Ovary (tissue), 7 donors: ENCODE measurements at regions not wholly inside any gene's neighbourhood (a gene's known extent, or its start where the extent isn't known, plus 50 kb on each side); places are given as distances from the start of the nearest gene placed in this dataset.

Source experiments
- DNase-seq, 5 donors: peaks; one replicate each; pipeline ENCODE4 v3.0.0-alpha.2; 2019 to 2020
- H3K27ac ChIP-seq, 2 donors: fragments of 200-600 bp; one replicate each; pipeline versions ENCODE4 v1.5.1 to v1.8.0; 2019 to 2022
- H3K27me3 ChIP-seq: fragments of 200-600 bp; one replicate; pipeline ENCODE4 v1.8.0; 2022
- H3K36me3 ChIP-seq: fragments of 200-600 bp; sonication (generic); one replicate; pipeline ENCODE4 v1.5.1; 2019
- H3K4me1 ChIP-seq: one replicate; pipeline ENCODE4 v1.8.1; 2013; ENCODE audit warnings: mild to moderate bottlenecking, moderate library complexity; ENCODE audit not compliant: insufficient read depth
- H3K4me3 ChIP-seq: fragments of 200-600 bp; sonication (generic); one replicate; pipeline ENCODE4 v1.5.1; 2017
- H3K9me3 ChIP-seq, 2 donors: fragments of 200-600 bp in 1 of 2; sonication (generic) in 1 of 2; one replicate each; pipeline versions ENCODE4 v1.5.1 to v1.8.1; 2013 to 2019; ENCODE audit warnings: mild to moderate bottlenecking in 1 of 2, moderate library complexity in 1 of 2
- CTCF ChIP-seq, 3 donors: fragments of 450-650 bp in 2 of 3; fragments of 200-600 bp in 1 of 3; IDR thresholded peaks; one replicate each; pipeline versions ENCODE4 v1.5.1 to v1.8.0; 2016 to 2022; ENCODE audit warnings: antibody characterized with exemption in 3 of 3, mild to moderate bottlenecking in 1 of 3
- EP300 ChIP-seq: sonication (generic); formaldehyde crosslinking; IDR thresholded peaks from one replicate; pipeline ENCODE4 v1.6.1; 2017; ENCODE audit warnings: antibody characterized with exemption
- POLR2A ChIP-seq: fragments of 450-650 bp; IDR thresholded peaks from one replicate; pipeline ENCODE4 v1.6.1; 2017; ENCODE audit warnings: antibody characterized with exemption, mild to moderate bottlenecking, moderate library complexity
- WGBS, 3 donors: extraction: QIAGEN DNeasy Blood & Tissue Kit in 1 of 3; methylation state at CpG; one replicate each; pipeline versions ENCODE4 v1.1.5 to v1.1.7; 2013 to 2017; 5-methylcytosine and 5-hydroxymethylcytosine counted together
- intact Hi-C, 4 donors: fragments of 100-400 bp; cut with DNase I; formaldehyde crosslinking; loops; one replicate each; pipeline versions ENCODE4 v1.11.0 to v1.15.1; 2022 to 2023
- donor health status: DM: no; HTN: no; CAD: no; lungs with moderate emphysema.
- donor health status: DM: no; HTN: no; CAD: no.
- donor health status: Bipolar disorder and iron deficiency.
- donor health status: DM: no; HTN: no; CAD: no.
- donor health status: DM: yes; HTN: yes; CAD: no.

- no peak overlapping the region for H3K27ac ChIP-seq
- no peak for DNase-seq
- intact Hi-C loops, result no loop called here
- H3K9me3 ChIP-seq, result no peaks in the 10 kb centered on the region
- H3K36me3 ChIP-seq, result no peaks in the 10 kb centered on the region
- WGBS, 3 donors, result 6 to 13% (median 10%) methylated on average over 6 of the region's 6 CpGs
- H3K27me3 ChIP-seq, result no peaks in the 10 kb centered on the region
- no peak overlapping the region for H3K4me3 ChIP-seq
- TF ChIP-seq EP300 (no peak), CTCF (IDR thresholded peaks at IDR 0.05) (no peak), POLR2A (no peak)
- H3K4me1 ChIP-seq, result no peaks in the 10 kb centered on the region
These were observed 266.5 kb upstream of the SALL3 start for GRCh38 chr18:78713069-78713468.

GRCh38 chr18:78713726-78714125 lies 265.9 kb upstream of the SALL3 start:
- no peak overlapping the region for H3K4me3 ChIP-seq
- TF ChIP-seq POLR2A, result no peak
- no peak for TF ChIP-seq CTCF (IDR thresholded peaks at IDR 0.05)
- H3K4me1 ChIP-seq, result no peaks in the 10 kb centered on the region
- DNase-seq, result no peak
- H3K36me3 ChIP-seq, result no peaks in the 10 kb centered on the region
- no peak overlapping the region for H3K27ac ChIP-seq
- no peaks in the 10 kb centered on the region for H3K9me3 ChIP-seq
- WGBS, 3 donors, result 73 to 80% (median 77%) methylated on average over 9 of the region's 9 CpGs
- no peaks in the 10 kb centered on the region for H3K27me3 ChIP-seq
- intact Hi-C loops, result no loop called here

GRCh38 chr18:78716022-78716421 lies 263.6 kb upstream of the SALL3 start:
- no peak for DNase-seq
- H3K4me1 ChIP-seq, result no peaks in the 10 kb centered on the region
- intact Hi-C loops, result no loop called here
- no peak overlapping the region for H3K27ac ChIP-seq
- WGBS, 3 donors, result 65 to 76% (median 66%) methylated on average over 8 of the region's 8 CpGs
- no peak for TF ChIP-seq EP300
- no peak for TF ChIP-seq CTCF (IDR thresholded peaks at IDR 0.05)
- TF ChIP-seq POLR2A, result no peak
- H3K4me3 ChIP-seq, result no peak overlapping the region
- H3K9me3 ChIP-seq, result no peaks in the 10 kb centered on the region
- no peaks in the 10 kb centered on the region for H3K27me3 ChIP-seq
- H3K36me3 ChIP-seq, result no peaks in the 10 kb centered on the region

- Histone ChIP-seq H3K27ac (no peak overlapping the region), H3K36me3 (no peaks in the 10 kb centered on the region), H3K9me3 (no peaks in the 10 kb centered on the region), H3K4me3 (no peak overlapping the region), H3K27me3 (no peaks in the 10 kb centered on the region), H3K4me1 (no peaks in the 10 kb centered on the region)
- intact Hi-C loops, result no loop called here
- TF ChIP-seq CTCF (IDR thresholded peaks at IDR 0.05) (no peak), POLR2A (no peak), EP300 (no peak)
- WGBS, 3 donors, result 85 to 89% (median 88%) methylated on average over 17 of the region's 17 CpGs
- no peak for DNase-seq
These were observed 263.0 kb upstream of the SALL3 start for GRCh38 chr18:78716581-78716980.
